ENCODE measurements at regions not wholly inside any gene's neighbourhood (a gene's known extent, or its start where the extent isn't known, plus 50 kb on each side); places are given as distances from the start of the nearest gene placed in this dataset.

GRCh38 chr4:83771113-83771705, 235.3 kb downstream of the GPAT3 start:
- TF ChIP-seq CTCF (IDR thresholded peaks at IDR 0.05) (no peak), POLR2A (IDR thresholded peaks at IDR 0.05) (no peak), EP300 (IDR thresholded peaks at IDR 0.05) (no peak), POLR2AphosphoS5 (IDR thresholded peaks at IDR 0.05) (no peak)
